ENCODE measurements at regions not wholly inside any gene's neighbourhood (a gene's known extent, or its start where the extent isn't known, plus 50 kb on each side); places are given as distances from the start of the nearest gene placed in this dataset.
"Not testable (repeated sequence)": the region's sequence is repeated elsewhere in the genome, so short reads cannot be mapped to it uniquely, and the experiment has no call there.

DNA sequence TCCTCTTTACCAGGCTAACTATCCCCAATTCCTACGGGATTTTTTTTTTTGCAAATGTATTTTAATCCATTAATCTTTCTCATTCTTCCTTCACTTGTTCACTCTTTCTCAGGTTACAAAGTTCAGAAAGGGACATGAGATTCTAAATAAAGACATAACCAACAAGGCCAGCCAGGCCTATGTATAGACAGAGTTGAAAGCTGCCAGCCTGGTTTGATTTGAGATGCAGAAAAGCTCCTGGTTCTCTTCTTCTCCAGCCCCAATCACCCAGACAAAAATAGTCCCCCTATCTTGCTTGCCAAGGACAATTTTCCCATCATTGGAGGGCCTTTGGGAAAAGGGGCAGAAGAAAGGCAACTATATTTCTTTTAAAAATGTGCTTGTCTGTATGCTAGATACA lies 398.8 kb downstream of the NFIB start:
- no peak for ATAC-seq
- TF ChIP-seq SNAI2 (CRISPR knock-in tag; IDR thresholded peaks at IDR 0.05) (no peak), ZNF70 (CRISPR knock-in tag; IDR thresholded peaks at IDR 0.05) (no peak), ZFP3 (CRISPR knock-in tag; IDR thresholded peaks at IDR 0.05) (no peak)
- TF ChIP-seq, protein P1, sequence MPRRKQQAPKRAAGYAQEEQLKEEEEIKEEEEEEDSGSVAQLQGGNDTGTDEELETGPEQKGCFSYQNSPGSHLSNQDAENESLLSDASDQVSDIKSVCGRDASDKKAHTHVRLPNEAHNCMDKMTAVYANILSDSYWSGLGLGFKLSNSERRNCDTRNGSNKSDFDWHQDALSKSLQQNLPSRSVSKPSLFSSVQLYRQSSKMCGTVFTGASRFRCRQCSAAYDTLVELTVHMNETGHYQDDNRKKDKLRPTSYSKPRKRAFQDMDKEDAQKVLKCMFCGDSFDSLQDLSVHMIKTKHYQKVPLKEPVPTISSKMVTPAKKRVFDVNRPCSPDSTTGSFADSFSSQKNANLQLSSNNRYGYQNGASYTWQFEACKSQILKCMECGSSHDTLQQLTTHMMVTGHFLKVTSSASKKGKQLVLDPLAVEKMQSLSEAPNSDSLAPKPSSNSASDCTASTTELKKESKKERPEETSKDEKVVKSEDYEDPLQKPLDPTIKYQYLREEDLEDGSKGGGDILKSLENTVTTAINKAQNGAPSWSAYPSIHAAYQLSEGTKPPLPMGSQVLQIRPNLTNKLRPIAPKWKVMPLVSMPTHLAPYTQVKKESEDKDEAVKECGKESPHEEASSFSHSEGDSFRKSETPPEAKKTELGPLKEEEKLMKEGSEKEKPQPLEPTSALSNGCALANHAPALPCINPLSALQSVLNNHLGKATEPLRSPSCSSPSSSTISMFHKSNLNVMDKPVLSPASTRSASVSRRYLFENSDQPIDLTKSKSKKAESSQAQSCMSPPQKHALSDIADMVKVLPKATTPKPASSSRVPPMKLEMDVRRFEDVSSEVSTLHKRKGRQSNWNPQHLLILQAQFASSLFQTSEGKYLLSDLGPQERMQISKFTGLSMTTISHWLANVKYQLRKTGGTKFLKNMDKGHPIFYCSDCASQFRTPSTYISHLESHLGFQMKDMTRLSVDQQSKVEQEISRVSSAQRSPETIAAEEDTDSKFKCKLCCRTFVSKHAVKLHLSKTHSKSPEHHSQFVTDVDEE (CRISPR knock-in tag; IDR thresholded peaks at IDR 0.05): no peak
- TF ChIP-seq, protein P2, sequence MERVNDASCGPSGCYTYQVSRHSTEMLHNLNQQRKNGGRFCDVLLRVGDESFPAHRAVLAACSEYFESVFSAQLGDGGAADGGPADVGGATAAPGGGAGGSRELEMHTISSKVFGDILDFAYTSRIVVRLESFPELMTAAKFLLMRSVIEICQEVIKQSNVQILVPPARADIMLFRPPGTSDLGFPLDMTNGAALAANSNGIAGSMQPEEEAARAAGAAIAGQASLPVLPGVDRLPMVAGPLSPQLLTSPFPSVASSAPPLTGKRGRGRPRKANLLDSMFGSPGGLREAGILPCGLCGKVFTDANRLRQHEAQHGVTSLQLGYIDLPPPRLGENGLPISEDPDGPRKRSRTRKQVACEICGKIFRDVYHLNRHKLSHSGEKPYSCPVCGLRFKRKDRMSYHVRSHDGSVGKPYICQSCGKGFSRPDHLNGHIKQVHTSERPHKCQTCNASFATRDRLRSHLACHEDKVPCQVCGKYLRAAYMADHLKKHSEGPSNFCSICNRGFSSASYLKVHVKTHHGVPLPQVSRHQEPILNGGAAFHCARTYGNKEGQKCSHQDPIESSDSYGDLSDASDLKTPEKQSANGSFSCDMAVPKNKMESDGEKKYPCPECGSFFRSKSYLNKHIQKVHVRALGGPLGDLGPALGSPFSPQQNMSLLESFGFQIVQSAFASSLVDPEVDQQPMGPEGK (CRISPR knock-in tag; IDR thresholded peaks at IDR 0.05; ENCODE audit: borderline replicate concordance): no peak

DNA sequence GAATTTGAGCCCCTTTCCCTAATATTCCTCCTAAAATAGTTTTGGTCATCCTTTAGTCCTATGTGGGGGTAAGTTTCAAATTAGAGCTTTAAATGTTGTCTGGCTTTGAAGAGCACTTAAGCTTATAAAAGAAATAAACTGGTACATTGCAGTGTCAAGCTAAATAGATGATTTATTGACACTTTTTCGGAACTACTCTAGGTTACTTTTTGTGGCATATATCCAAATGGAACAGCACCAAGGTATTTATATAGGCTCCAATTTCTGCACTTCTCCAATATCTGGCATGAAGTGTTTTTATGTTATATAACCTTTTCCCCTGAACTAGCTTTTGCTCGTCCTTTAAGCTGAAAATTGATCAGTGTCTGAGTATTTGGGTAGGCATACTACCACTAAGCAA lies 402.5 kb downstream of the NFIB start:
- no peak for ATAC-seq
- TF ChIP-seq, protein P3, sequence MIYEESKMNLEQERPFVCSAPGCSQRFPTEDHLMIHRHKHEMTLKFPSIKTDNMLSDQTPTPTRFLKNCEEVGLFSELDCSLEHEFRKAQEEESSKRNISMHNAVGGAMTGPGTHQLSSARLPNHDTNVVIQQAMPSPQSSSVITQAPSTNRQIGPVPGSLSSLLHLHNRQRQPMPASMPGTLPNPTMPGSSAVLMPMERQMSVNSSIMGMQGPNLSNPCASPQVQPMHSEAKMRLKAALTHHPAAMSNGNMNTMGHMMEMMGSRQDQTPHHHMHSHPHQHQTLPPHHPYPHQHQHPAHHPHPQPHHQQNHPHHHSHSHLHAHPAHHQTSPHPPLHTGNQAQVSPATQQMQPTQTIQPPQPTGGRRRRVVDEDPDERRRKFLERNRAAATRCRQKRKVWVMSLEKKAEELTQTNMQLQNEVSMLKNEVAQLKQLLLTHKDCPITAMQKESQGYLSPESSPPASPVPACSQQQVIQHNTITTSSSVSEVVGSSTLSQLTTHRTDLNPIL (CRISPR knock-in tag; IDR thresholded peaks at IDR 0.05; ENCODE audit: low read depth): no peak
- no peak for TF ChIP-seq ZC3H10 (CRISPR knock-in tag; IDR thresholded peaks at IDR 0.05)
- TF ChIP-seq BACH2 (CRISPR knock-in tag; IDR thresholded peaks at IDR 0.05; ENCODE audit: borderline replicate concordance): no peak
- no peak for TF ChIP-seq OSR1 (CRISPR knock-in tag; IDR thresholded peaks at IDR 0.05)
- no peak for TF ChIP-seq ZNF70 (CRISPR knock-in tag; IDR thresholded peaks at IDR 0.05)
- no peak for TF ChIP-seq ISL1 (CRISPR knock-in tag; IDR thresholded peaks at IDR 0.05)
- TF ChIP-seq, protein P4, sequence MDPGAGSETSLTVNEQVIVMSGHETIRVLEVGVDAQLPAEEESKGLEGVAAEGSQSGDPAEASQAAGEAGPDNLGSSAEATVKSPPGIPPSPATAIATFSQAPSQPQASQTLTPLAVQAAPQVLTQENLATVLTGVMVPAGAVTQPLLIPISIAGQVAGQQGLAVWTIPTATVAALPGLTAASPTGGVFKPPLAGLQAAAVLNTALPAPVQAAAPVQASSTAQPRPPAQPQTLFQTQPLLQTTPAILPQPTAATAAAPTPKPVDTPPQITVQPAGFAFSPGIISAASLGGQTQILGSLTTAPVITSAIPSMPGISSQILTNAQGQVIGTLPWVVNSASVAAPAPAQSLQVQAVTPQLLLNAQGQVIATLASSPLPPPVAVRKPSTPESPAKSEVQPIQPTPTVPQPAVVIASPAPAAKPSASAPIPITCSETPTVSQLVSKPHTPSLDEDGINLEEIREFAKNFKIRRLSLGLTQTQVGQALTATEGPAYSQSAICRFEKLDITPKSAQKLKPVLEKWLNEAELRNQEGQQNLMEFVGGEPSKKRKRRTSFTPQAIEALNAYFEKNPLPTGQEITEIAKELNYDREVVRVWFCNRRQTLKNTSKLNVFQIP (CRISPR knock-in tag; IDR thresholded peaks at IDR 0.05; ENCODE audit: borderline replicate concordance, low read depth): no peak
- TF ChIP-seq PPARA (CRISPR knock-in tag; IDR thresholded peaks at IDR 0.05; ENCODE audit: borderline replicate concordance): no peak
- TF ChIP-seq TOX (CRISPR knock-in tag; IDR thresholded peaks at IDR 0.05; ENCODE audit: borderline replicate concordance): no peak
- TF ChIP-seq, protein P2 (CRISPR knock-in tag; IDR thresholded peaks at IDR 0.05; ENCODE audit: borderline replicate concordance): no peak
- TF ChIP-seq, protein P1 (CRISPR knock-in tag; IDR thresholded peaks at IDR 0.05): no peak
- TF ChIP-seq TCF4 (CRISPR knock-in tag; IDR thresholded peaks at IDR 0.05; ENCODE audit: borderline replicate concordance): no peak
- TF ChIP-seq, protein P5, sequence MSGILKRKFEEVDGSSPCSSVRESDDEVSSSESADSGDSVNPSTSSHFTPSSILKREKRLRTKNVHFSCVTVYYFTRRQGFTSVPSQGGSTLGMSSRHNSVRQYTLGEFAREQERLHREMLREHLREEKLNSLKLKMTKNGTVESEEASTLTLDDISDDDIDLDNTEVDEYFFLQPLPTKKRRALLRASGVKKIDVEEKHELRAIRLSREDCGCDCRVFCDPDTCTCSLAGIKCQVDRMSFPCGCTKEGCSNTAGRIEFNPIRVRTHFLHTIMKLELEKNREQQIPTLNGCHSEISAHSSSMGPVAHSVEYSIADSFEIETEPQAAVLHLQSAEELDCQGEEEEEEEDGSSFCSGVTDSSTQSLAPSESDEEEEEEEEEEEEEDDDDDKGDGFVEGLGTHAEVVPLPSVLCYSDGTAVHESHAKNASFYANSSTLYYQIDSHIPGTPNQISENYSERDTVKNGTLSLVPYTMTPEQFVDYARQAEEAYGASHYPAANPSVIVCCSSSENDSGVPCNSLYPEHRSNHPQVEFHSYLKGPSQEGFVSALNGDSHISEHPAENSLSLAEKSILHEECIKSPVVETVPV (CRISPR knock-in tag; IDR thresholded peaks at IDR 0.05): no peak
- no peak for TF ChIP-seq ZNF565 (CRISPR knock-in tag; conservative IDR thresholded peaks at IDR 0.05; ENCODE audit: low read depth)
- TF ChIP-seq GLIS3 (CRISPR knock-in tag; IDR thresholded peaks at IDR 0.05): no peak
- TF ChIP-seq ZNF8 (CRISPR knock-in tag; IDR thresholded peaks at IDR 0.05): no peak
- no peak for TF ChIP-seq RARB (CRISPR knock-in tag; IDR thresholded peaks at IDR 0.05)

DNA sequence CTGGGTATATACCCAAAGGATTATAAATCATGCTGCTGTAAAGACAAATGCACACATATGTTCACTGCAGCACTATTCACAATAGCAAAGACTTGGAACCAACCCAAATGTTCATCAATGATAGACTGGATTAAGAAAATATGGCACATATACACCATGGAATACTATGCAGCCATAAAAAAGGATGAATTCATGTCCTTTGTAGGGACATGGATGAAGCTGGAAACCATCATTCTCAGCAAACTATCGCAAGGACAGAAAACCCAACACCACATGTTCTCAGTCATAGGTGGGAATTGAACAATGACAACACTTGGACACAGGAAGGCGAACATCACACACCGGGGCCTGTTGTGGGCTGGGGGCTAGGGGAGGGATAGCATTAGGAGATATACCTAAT lies 406.1 kb downstream of the NFIB start:
- not testable (repeated sequence) for ATAC-seq

Measured in SK-N-SH treated with all-trans-retinoic acid at 6 μM for 48 hours (cell line).